ENCODE measurements at regions not wholly inside any gene's neighbourhood (a gene's known extent, or its start where the extent isn't known, plus 50 kb on each side); places are given as distances from the start of the nearest gene placed in this dataset.
"Not testable (repeated sequence)": the region's sequence is repeated elsewhere in the genome, so short reads cannot be mapped to it uniquely, and the experiment has no call there.

- DNase-seq, result no peak
Measured at GRCh38 chr1:98575955-98576354, 85.6 kb upstream of the SNX7 start.

DNA sequence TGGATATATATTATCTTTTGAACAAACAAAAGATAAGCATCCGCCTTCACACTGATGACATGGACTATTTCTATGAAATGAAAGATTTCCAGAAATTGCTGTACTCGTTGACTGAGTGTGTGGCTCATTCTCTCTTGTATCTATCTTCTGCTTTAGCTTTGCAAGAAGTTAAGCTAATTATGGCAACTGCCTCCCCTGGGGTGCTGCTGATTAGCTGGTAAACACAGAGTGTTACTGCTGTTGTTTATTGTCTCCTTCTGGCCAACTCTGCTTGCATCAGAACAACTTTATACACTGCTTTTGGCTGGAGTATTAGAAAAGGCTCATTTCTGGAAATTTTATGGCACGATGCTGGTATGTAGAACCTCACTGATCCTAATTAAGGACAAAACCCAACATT is 95.6 kb upstream of the SNX7 start:
- DNase-seq, result no peak

GRCh38 chr1:98559291-98559690 is 102.2 kb upstream of the SNX7 start:
- no peak for DNase-seq

GRCh38 chr1:98557895-98558294 is 103.6 kb upstream of the SNX7 start:
- no peak for DNase-seq

DNA sequence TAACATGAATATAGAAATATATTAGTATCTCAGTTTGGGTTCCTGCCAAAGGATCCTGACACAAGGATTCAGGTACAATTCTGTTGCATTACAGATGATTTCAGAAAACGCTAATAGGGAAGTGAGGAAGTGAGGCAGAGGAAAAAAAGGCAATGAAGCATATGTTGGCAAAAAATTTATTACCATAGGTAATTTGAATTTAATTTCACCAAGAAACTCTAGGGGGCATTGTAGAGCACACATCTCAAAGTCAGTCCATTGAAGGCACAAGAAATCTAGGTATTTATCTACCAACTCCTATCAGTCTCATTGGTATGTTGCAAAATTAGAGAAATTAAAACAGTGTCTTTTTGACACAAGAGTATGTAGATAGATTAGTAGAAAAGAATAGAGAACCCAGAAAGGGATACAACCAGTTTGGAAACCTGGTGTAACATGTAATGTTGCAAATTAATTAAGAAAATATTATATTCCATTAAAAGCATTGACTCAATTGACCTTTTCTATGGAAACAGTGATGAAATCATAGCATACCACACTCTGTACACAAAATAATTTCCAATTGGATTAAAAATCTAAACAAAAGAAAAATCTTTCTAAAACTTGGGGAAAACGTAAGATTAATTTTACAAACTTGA is 104.9 kb upstream of the SNX7 start:
- DNase-seq, result peak; percentile 86

DNA sequence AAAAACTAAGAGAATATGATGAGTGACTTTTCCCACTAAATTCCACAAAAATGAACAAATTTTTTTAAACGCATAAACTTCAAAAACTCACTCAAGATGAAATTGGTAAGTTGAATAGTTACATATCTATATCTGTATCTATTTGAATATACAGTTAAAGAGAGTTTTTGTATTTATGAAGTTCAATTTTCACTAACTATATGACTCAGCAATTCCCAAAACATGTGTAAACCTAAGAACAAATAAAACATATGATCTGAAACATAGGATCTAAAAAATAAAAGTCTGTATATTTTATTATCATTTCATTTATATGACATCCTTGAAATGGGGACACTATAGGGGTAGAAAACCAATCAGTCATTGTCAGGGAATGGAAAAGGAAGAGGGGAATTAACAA is 105.7 kb upstream of the SNX7 start:
- DNase-seq, result no peak

DNA sequence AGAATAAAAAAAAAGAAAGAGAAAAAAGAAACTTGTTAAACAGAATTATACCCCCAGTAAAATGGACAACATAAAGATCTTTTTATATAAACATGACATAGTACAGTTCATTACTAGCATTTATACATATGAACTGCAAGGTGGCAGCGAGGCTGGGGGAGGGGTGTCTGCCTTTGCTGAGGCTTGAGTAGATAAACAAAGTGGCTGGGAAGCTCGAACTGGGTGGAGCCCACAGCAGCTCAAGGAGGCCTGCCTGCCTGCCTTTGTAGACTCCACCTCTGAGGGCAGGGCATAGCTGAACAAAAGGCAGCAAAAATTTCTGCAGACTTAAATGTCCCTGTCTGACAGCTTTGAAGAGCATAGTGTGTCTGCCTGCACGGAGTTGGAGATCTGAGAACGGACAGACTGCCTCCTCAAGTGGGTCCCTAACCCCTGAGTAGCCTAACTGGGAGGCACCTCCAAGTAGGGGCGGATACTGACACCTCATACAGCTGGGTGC is 108.9 kb upstream of the SNX7 start:
- DNase-seq, result peak; percentile 14

DNA sequence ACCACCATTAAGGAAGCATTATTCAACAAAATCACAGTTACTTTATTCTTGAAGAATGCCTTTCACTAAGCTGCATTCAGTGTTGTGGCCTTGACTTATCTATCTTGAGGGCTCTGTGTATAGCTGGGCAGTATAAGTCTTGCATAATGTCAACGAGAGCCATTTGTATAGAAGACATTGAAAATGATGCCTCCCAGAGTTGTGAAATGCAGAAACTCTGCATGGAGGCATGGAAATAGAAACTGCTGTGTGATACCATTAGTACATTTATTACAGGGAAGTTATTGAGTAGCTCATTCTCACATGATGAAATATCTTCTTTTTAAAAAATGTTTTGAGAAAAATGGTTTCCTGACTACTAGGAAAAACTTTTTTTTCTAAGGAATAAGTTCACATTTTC is 111.4 kb upstream of the SNX7 start:
- no peak for DNase-seq

DNA sequence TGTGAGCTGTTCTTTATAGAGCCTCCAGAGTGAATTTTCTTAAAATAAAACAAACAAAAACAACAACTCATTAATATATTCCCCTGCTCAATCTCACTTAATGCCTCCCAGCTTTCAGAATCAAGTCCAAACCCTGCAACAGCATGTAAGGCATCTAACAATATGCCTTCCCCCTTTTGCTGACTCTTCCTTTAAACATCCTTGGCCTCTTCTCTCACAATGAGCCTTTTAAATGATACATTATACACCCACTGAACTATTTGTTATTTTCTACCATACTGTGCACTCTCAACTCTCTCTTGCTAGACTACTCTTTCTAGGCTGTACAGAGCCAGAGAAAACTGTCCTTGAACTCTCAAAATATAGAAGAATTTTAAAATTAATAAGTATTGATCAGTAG is 115.2 kb upstream of the SNX7 start:
- no peak for DNase-seq

- no peak for DNase-seq
Measured at GRCh38 chr1:98538106-98538505, 123.4 kb upstream of the SNX7 start.

- DNase-seq, result no peak
Measured at GRCh38 chr1:98523256-98523655, 138.3 kb upstream of the SNX7 start.

DNA sequence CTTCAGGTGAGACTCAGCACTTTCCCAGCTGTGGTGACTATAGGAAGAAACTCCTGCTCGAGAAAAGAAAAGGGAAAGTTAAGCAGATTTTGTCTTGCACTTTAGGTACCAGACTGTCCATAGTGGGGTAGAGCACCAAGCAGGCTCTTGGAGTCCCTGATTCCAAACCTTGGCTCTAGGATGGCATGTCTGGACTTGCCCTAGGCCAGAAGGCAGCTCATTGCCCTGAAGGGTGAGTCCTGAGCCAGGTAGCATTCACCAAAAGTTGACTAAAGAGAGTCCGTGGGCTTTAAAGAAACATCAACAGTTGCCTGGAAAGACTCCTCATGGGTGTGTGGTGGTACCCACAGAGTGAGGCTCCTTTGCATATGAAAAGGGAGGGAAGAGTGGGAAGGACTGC is 145.2 kb upstream of the SNX7 start:
- no peak for DNase-seq

- no peak for DNase-seq
Measured at GRCh38 chr1:98515744-98516143, 145.8 kb upstream of the SNX7 start.

- not testable (repeated sequence) for DNase-seq
Measured at GRCh38 chr1:98512216-98512615, 149.3 kb upstream of the SNX7 start.

DNA sequence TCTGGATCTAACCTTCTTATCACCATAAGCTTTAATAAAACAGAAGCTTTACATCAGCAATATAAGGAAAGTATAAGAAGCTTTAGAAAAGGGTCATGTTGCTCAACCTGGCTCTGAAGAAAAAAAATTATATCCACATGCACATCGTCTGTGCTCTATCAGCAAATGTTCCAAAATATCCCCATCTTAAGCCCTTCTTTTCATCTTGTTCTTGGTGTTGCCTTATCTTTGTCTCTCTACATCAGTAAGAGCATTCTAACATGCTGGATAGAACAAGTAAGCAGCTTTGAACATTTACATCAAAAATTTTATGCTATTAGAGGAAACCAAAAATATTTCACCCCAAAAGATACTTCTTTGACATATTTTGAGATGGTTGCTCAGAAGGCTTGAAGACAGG is 157.8 kb upstream of the SNX7 start:
- no peak for DNase-seq

- DNase-seq, result no peak
Measured at GRCh38 chr1:98502937-98503336, 158.6 kb upstream of the SNX7 start.

- peak; percentile 12 for DNase-seq
Measured at GRCh38 chr1:98500324-98500723, 161.2 kb upstream of the SNX7 start.

DNA sequence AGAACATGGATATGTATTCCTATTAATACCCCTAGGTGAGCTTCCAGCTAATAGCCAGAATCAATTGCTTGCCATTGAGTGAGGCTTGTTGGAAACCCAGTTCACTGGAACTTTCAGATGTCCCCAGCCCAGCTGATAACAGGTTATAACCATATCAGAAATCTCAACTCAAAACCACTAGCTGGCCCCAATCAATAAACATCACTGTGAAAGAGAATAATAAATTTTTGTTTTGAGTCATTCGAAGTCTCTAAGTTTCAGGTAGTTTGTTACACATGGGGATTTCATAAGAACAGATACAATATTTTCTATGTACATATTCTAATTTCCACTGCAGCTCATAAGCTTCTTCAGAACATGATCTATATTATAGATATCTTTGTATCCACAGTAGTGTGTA is 162.9 kb upstream of the SNX7 start:
- no peak for DNase-seq

- DNase-seq, result no peak
Measured at GRCh38 chr1:98497497-98497896, 164.0 kb upstream of the SNX7 start.

DNA sequence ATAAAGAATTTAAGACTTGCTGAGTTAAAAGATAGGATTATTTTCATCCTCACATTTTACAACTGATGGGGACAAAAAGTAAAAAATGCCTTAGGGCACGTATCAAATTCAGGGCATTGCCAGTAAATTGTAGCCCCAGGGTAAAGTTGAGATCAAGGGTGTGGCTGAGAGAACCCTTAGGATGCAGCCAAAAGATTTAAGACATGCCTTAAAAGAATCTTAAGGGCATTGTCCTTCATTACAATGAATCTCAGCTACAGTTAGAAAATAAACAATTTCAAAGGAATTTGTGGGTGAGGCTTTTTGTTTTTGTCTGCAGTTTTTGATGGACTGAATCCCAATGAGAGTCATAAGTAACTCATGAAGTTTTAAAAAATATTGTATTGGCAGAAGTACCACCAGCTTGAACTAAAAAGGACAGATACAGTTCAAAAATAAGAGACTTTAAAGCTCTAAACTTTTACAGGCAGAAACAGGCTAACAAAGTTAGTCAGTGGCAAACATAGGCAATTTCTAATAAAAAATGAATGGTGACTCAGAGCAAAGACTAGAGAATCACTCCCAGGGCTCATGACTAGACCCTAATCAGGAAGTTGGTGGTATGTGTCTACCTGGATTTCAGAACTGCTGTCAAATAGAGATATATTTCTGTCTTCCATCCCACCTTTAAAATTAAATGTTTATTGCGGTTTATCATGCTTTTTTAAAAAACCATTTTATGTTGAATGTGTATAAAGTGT is 165.1 kb upstream of the SNX7 start:
- no peak for DNase-seq

GRCh38 chr1:98493469-98493868 is 168.1 kb upstream of the SNX7 start:
- DNase-seq, result peak; percentile 62

GRCh38 chr1:98490099-98490498 is 171.4 kb upstream of the SNX7 start:
- DNase-seq, result no peak

- no peak for DNase-seq
Measured at GRCh38 chr1:98487620-98488019, 173.9 kb upstream of the SNX7 start.

GRCh38 chr1:98482611-98483010 is 178.9 kb upstream of the SNX7 start:
- DNase-seq, result no peak

GRCh38 chr1:98480271-98480670 is 181.2 kb upstream of the SNX7 start:
- no peak for DNase-seq

Data from DMS53 (cell line).